K562 (cell line): ENCODE measurements at regions not wholly inside any gene's neighbourhood (a gene's known extent, or its start where the extent isn't known, plus 50 kb on each side); places are given as distances from the start of the nearest gene placed in this dataset.

Experiments used
- EP300 ChIP-seq: IDR thresholded peaks from 2 replicates; pipeline ENCODE4 v1.6.1; 2012; ENCODE audit warnings: low read length, improper control_type of control experiment
- RFX5 ChIP-seq: IDR thresholded peaks from 2 replicates; pipeline ENCODE4 v1.6.1; 2011; ENCODE audit warnings: low read depth, mild to moderate bottlenecking, improper control_type of control experiment, low read length
- SMARCA4 ChIP-seq: fragments of 450-650 bp; IDR thresholded peaks from 2 replicates; pipeline ENCODE4 v1.6.1; 2016
- SRSF1 ChIP-seq: fragments of 200-400 bp; formaldehyde crosslinking; IDR thresholded peaks from 2 replicates; pipeline ENCODE4 v1.6.1; 2017; ENCODE audit warnings: mild to moderate bottlenecking, low read depth, low read length, moderate library complexity
- ZNF174 ChIP-seq: fragments of 250-450 bp; sonication (Bioruptor Pico); IDR thresholded peaks from 2 replicates; pipeline ENCODE4 v1.4.0; 2020; ENCODE audit warnings: mild to moderate bottlenecking
- ZNF561 ChIP-seq: fragments of 450-650 bp; formaldehyde crosslinking; conservative IDR thresholded peaks from 2 replicates; pipeline ENCODE4 v1.4.0; 2020; ENCODE audit warnings: mild to moderate bottlenecking, moderate library complexity
- TF ChIP-seq, protein P1 (sequence below), 3 experiments: IDR thresholded peaks in 2 of 3; conservative IDR thresholded peaks in 1 of 3; 2 replicates each; pipeline ENCODE4 v1.5.1; 2011 to 2012; ENCODE audit warnings: low read length in 3 of 3, mild to moderate bottlenecking in 3 of 3, control low read depth in 2 of 3, improper control_type of control experiment in 1 of 3, inconsistent platforms in 1 of 3, low read depth in 1 of 3, mixed read lengths in 1 of 3, moderate library complexity in 1 of 3; ENCODE audit not compliant: insufficient read depth in 2 of 3
- TF ChIP-seq, protein P2 (sequence below): sonication (generic); formaldehyde crosslinking; IDR thresholded peaks from 2 replicates; pipeline ENCODE4 v1.5.0; 2020; ENCODE audit warnings: missing genetic modification reagents

- TF ChIP-seq, protein P1, sequence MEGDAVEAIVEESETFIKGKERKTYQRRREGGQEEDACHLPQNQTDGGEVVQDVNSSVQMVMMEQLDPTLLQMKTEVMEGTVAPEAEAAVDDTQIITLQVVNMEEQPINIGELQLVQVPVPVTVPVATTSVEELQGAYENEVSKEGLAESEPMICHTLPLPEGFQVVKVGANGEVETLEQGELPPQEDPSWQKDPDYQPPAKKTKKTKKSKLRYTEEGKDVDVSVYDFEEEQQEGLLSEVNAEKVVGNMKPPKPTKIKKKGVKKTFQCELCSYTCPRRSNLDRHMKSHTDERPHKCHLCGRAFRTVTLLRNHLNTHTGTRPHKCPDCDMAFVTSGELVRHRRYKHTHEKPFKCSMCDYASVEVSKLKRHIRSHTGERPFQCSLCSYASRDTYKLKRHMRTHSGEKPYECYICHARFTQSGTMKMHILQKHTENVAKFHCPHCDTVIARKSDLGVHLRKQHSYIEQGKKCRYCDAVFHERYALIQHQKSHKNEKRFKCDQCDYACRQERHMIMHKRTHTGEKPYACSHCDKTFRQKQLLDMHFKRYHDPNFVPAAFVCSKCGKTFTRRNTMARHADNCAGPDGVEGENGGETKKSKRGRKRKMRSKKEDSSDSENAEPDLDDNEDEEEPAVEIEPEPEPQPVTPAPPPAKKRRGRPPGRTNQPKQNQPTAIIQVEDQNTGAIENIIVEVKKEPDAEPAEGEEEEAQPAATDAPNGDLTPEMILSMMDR (IDR thresholded peaks at IDR 0.05 in 2 of 3, conservative IDR thresholded peaks at IDR 0.05 in 1 of 3; ENCODE audit: insufficient read depth in 2 of 3, low read depth in 1 of 3, low read length in 3 of 3) = no peak
- TF ChIP-seq EP300 = no peak
- TF ChIP-seq SRSF1 = no peak
- TF ChIP-seq RFX5 = no peak
- TF ChIP-seq ZNF174 (CRISPR knock-in tag) = no peak
- TF ChIP-seq, protein P2, sequence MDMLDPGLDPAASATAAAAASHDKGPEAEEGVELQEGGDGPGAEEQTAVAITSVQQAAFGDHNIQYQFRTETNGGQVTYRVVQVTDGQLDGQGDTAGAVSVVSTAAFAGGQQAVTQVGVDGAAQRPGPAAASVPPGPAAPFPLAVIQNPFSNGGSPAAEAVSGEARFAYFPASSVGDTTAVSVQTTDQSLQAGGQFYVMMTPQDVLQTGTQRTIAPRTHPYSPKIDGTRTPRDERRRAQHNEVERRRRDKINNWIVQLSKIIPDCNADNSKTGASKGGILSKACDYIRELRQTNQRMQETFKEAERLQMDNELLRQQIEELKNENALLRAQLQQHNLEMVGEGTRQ = no peak
- no peak for TF ChIP-seq SMARCA4
- no peak for TF ChIP-seq ZNF561 (CRISPR knock-in tag)
Observed at GRCh38 chr10:126723226-126723625, 52.7 kb upstream of the C10orf90 start.
